ENCODE measurements at regions not wholly inside any gene's neighbourhood (a gene's known extent, or its start where the extent isn't known, plus 50 kb on each side); places are given as distances from the start of the nearest gene placed in this dataset.

- no peak for TF ChIP-seq POLR2AphosphoS5 (IDR thresholded peaks at IDR 0.05)
- TF ChIP-seq CTCF (IDR thresholded peaks at IDR 0.05), result no peak
- TF ChIP-seq POLR2A (IDR thresholded peaks at IDR 0.05), result no peak
Measured at GRCh38 chr3:162206648-162207047, 710.0 kb downstream of the OTOL1 start.

Measured in upper lobe of left lung (tissue), 4 donors.